ENCODE measurements at regions not wholly inside any gene's neighbourhood (a gene's known extent, or its start where the extent isn't known, plus 50 kb on each side); places are given as distances from the start of the nearest gene placed in this dataset.

DNA sequence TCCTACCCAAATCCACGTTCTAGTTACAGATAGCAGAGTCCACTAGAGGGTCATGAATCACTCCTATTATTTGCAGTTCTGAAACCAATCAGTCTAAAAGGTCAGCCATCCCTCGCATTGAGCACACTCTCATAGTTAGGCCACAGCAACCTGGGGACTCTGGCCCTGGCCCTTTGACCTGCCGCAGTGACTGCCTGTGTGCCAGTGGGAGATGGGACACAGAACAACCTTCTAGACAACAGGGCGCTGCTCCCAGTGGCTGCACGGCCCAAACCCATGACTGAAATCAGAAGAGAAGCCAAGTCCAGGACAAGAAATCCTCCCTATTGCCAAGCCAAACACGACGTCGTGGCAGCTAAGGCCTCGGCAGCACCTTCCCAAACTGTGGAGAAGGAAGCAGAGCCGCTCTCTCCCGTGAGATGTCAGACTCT is 158.5 kb downstream of the HERPUD2 start:
- no peak for DNase-seq (ENCODE audit: low read depth)

DNA sequence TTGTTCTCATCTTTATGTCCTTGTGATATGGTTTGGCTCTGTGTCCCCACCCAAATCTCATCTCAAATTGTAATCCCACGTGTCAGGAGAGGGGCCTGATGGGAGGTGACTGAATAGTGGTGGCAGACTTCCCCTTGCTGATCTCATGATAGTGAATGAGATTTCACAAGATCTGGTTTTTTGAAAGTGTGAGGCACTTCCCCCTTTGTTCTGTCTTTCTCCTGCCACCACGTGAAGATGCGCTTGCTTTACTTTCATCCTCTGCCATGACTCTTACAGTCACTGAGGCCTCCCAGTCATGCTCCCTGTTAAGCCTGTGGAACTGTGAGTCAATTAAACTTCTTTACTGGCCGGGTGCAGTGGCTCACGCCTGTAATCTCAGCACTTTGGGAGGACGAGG is 161.0 kb downstream of the HERPUD2 start:
- no peak for DNase-seq (ENCODE audit: low read depth)

DNA sequence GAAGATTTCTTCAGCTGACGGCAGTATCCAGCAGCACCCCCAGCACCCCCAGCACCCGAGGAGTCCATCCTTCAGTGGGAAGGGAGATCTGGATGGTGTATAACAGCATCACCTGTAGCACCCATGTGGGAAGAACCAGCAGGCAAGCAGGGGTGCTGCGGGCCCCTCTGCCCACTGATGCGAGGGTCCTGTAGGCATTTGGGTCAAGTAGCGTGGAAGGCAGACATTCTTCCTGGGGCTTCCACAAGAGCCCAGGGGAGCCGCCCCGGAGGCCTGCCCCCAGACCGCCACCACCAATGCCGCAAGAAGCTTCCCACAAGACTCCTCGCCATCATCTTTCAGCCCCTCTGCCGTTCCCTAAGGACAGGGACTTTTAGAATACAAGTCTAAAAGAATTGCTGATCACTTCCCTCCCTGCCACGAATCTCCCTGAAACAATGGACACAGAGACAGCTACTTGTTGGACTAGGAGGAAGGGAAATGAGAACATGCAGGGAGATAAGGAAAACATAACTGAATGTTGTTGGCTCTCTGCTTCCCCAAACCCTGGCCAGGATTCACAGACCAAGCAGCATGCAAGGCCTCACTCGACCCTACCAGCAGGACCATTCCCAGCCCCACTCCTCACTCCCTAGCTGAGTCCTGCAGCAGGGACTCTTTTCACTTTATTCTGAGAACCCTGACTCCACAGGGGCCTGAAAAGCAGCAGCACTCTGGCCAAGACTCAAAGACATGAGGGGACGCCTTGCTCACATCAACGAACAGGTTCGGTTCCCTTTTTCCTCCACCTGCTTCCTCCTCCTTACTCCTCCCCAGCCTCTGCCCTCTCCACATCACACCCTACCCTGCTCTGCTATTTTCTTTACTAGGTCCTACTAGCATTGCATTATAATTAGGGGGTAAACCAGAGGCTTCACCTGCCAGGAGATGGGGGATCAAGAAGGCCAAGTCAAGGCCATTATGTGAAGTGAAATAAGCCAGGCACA is 164.5 kb downstream of the HERPUD2 start:
- DNase-seq (ENCODE audit: low read depth), result no peak

DNA sequence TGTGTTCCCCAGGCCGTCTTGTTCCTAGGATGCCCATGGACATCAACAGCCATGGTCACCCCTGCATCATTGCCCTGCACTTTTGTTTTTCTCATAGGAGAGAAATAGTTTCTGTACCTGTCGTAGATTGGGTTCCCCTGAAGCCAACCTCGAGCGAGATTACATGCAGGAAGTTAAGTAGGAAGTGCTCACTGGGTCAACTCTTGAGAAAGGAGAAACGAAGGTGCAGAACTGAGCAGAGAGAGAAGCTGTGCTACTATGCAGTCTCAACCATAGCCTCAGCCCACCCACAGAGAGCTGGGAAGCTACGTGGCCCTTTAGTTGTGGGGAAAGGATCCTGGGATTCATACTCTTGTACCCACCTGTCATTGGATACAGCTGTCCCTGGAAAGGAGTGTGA is 165.2 kb downstream of the HERPUD2 start:
- no peak for DNase-seq (ENCODE audit: low read depth)

DNA sequence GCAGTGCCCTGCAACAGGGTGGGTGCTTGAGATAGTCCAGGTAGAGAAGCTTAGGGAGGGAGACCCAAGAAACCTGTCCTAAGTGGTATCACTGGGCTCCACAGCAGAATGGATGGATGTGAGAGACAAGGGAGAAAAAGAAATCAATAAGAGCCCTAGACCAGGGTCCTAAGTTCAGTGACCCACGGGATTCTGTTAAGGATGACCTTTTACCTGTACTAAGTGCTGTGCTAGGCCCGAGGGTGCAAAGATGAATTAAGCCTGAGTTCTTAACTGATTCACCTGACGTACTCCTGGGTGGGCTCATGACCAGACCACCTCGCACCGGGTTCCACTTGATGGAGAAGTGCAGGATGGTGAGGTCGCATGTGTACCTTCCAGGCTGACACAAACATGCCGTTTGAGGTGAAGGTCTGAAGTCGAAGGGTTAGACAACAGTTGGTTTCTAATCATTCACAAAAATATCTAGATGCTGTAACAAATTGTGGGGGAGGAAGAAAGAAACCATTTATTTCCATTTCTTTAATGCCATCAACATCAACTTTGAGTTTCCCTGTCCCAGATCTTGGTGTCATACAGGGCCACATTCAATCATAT is 166.5 kb downstream of the HERPUD2 start:
- DNase-seq (ENCODE audit: low read depth), result no peak

DNA sequence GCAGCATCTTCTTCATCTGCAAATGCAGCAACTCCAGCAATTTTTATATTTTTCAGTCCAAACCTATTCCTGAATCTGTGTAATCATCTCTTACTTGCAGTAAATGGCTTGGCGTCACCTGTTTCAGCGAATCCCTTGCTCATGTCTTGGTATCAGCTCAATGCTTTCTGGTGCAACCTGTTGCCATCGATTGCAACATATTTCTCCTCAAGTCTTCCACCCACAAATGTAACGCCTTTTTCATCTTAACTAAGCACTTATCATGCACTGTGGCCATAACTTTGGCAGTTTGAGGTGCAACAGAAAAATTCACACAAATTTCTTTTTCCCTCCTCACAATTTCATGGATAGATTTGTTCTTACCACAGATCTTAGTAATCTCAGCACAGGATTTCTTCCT is 168.3 kb downstream of the HERPUD2 start:
- DNase-seq (ENCODE audit: low read depth), result no peak

DNA sequence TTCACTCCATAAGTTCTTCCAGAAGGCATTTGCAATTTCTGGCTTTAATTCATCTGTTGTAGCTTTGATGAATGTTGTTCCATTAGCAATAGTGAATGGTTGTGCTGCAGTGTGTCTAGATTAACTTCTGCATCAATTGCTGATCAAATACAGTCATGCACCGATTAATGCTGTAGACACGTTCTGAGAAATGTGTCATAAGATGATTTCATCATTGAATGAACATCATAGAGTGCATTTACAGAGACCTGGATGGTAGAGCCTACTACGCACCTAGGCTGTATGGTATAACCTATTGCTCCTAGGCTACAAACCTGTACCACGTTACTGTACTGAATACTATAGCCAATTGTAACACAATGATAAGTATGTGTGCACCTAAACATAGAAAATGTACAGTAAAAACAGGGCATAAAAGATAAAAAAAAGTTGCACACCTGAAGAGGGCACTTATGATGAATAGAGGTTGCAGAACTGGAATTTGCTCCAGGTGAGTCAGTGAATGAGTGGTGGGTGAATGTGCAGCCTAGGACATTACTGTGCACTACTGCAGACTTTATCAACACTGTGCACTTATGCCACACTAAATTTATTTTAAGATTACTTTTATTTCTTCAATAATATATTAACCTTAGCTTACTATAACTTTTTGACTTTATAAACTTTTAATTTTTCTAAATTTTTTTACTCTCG is 170.7 kb downstream of the HERPUD2 start:
- DNase-seq (ENCODE audit: low read depth), result no peak

DNA sequence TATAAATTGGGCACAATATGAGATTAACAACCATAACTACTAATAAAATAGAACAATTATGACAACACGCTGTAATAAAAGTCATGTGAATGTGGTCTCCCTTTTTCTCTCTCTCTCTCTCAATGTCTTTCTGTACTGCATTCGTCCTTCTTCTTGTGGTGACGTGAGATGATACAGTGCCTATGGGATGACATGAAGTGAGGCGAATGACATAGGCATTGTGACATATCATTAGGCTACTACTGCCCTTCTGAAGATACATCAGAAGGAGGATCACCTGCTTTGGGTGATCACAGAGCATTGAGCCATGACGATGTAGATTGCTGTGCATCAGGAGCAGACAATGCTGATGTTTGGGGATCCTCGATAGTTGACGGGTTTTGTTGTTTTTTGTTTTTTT is 171.6 kb downstream of the HERPUD2 start:
- no peak for DNase-seq (ENCODE audit: low read depth)

DNA sequence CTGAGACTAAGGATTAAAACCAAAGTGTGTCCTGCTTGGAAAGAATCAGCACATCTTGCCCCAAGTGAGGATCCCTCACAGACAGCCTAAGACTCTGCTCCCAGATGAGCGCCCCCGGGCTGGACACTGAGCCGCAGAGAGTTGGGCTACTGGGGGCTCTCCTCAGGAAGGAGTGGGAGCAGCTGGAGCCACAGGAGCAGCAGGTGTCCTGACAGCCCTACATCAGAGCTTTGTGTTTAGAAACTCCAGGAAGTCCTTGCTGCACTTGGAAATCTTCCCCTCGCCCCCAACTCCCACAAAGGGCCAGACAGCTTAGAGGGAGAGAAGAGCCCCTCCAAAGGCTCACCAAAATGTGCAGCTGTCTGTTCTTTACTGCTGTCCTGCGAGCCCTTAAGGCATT is 172.2 kb downstream of the HERPUD2 start:
- no peak for DNase-seq (ENCODE audit: low read depth)

DNA sequence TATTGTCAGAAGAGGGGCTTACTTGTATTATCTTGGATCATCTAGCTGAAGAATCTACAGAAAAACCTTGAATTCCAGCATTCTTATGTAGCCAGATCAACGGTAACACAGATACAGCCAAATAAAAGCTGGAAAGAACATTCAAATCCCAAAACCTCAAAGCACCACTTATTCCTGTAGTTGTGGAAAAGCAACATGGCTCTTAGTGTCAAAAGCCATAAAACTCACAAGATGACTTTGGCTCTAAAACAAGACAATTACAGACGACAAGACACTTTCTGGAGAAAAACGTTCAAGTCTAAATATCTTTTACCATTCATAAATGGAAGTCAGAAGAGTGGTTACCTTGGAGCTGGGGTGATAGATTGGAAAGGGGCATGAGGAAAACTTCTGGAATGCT is 173.0 kb downstream of the HERPUD2 start:
- no peak for DNase-seq (ENCODE audit: low read depth)

DNA sequence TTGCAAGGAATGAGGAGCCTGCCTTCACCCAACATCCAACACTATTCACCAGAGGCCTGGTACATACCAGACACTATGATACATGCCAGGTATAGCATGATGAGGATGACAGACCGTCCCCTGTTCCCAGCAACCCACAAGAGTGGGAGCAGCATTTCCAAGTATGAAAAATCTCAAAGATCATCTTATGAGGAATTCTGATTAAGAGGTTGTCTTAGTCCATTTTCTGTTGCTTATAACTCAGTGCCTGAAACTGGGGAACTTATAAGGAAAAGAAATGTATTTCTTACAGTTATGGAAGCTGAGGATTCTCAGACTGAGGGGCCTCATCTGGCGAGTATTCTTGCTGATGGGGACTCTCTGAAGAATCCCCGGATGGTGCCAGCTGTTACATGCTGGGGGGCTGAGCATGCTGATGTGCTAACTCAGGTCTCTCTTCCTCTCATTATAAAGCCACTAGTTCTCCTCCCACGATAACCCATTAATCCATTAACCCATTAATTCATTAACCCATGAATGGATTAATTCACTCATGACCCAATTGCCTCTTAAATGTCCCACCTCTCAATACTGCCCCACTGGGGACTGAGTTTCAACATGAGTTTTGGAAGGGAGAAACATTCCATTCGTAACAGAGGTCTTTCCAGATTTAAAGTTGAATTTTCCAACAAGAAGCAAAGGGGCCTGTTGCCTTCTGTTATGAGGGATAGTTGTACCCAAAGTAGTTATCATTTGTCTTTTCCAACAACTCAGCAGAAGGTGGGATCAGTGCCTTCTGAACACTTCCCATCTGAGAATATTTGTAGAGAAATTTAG is 173.9 kb downstream of the HERPUD2 start:
- DNase-seq (ENCODE audit: low read depth), result no peak

DNA sequence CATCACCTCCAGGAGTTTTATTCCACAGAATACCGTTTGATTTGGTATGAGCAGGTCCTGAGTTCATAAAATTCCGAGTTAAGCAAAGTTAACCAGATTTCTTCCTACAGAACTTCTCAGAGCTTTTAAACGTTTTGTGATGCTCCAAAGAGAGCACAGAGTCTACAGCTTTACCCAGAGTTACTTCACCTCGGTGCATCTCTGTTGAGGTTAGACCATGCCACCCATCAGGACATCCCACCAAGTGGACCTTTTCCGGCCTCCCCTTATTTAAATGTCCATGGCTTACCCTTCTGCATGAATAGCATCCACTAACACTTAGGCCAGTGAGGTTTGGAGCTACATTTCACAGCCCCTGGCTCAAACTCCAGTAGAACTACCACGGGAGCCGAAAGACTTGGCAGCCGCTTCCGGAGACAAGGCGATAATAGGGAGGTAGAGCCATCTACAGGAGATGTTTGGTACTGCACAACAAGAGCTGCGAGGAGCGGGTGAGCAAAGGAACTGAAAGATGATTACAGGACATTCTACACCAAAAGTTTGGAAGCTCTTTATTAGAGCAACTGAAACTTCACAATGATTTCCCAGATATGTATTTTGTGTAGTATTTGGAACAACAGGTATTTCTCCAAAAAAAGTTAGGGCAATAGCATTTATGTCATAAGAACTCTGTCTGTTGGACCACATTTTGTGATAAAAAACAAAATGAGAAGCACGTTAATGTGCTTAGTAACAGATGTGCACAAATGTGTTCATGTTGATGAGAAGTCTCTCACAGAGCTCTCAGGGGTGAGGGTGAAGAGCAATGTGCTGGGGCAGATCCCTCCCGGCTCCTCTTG is 174.7 kb downstream of the HERPUD2 start:
- peak; percentile 81 for DNase-seq (ENCODE audit: low read depth)

DNA sequence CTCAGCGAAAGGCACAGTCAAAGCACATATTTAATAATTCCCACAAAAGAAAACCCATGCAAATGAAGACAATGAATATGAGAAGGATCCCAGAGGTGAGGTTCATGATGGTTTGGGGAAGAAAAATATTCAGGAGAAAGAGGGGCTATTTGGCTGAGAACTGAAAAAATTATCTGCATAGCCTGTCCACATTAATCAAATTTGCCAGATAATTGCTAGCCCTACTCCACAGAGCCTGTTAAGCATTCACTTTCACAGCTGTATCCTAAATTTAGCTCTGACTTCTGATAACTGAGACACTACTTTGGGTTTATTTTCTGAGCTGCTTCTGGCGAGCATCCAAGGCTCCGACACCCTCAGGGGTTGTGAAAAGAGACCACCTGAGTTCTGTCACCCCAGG is 176.2 kb downstream of the HERPUD2 start:
- peak; percentile 13 for DNase-seq (ENCODE audit: low read depth)

DNA sequence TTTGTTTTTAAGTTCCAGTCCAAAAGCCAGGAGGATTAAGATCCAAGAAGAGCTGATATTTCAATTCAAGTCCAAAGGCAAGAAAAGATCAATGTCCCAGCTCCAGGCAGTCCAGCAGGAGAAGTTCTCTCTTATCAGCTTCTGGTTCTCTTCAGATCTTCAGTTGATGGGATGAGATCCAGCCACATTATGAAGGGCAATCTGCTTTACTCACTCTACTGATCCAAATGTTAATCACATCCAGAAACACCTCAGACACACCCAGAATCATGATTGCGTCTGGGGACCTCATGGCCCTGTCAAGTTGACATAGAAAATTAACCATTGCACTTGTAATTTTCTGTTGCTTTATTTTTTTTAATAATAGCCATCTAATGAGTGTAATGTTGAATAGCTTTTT is 178.4 kb downstream of the HERPUD2 start:
- no peak for DNase-seq (ENCODE audit: low read depth)

DNA sequence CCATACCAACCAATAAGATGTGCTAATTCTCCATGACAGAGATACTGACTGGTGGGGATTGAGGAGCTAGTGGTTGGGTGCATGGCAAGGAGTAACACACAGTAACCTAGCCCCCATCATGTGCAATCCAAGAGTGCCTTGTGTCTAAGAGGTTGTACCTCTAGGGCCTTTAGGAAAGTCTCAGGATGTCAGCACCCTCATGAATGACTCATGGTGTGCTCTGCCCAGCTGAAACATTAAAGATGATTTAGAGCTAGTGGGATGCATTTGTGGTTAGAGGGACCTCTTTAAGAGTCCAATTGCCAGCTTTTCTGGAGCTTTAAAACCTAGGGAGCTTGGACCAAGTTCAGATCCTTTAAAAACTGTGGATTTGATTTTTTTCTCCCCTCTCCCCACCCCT is 181.1 kb downstream of the HERPUD2 start:
- DNase-seq (ENCODE audit: low read depth), result peak; percentile 20

DNA sequence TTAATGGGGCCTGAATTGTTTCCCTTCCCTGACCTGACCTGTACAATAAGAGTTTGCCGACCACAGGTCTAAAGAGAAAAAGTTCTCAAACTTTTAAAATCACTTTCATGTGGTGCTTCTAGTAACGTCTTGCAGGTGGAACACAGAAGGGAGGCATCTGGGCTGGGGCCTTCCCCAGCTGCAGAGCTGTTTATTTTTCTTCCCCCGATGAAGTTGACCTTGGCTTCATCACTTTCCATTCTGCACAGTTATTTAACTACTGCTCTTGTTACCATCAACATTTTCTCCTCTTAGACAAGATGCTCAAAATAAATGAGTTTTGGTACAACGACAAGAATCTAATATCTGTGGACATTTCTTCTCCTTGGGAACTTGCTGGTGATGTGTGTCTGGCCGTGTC is 181.7 kb downstream of the HERPUD2 start:
- no peak for DNase-seq (ENCODE audit: low read depth)

DNA sequence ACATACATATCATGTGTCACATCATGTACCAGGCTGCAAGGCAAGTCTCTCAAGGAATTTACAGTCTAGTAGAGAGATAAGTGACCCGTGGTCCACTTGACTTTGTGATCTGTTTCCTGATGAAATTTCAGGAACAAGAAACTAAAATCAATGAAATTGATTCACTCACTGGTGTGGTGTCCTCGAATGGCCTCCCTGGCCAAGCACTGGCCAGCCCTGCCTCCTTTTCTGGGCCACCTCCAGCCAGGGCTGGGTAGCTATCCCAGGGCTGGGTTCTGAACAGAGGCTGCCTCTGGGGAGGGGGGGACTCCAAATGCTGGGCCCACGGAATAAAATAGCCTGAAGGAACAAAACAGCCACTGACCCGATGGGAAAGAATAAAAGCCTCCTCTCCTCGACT is 182.2 kb downstream of the HERPUD2 start:
- DNase-seq (ENCODE audit: low read depth), result no peak

DNA sequence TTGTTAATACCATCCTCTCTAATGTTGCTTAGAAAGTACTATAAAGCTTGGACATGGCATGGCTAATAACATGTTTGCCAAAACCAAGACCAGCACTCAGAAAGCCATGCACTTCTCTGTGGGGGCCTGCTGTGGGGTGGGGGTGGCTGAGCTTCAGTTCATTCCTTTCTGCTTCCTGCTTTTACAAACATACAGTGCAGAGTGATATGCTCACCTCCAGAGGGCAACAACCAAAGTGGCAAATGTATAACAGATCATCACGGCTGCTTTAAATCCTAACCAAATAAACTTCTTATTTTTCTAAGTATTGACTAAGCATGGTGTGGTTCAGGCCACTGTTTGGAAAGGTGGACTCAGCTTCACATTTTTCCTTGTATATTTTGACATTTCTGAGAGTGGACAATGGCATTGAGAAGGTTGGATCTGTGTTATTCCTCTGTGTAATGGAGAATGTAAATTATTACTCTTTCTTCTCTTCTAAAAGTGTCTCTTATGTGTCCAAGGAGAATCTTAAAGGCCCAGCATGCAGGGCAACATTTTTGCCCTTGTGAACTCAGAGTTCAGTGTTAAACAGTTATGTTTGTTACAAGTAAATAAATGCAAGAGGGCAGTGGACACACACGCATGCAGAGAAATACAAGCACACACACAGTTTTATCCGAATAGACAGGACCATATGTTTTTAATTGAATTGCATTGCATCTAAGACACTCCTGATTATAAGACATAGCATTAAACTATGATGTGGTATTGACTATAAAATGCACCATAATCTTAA is 186.1 kb downstream of the HERPUD2 start:
- DNase-seq (ENCODE audit: low read depth), result no peak

DNA sequence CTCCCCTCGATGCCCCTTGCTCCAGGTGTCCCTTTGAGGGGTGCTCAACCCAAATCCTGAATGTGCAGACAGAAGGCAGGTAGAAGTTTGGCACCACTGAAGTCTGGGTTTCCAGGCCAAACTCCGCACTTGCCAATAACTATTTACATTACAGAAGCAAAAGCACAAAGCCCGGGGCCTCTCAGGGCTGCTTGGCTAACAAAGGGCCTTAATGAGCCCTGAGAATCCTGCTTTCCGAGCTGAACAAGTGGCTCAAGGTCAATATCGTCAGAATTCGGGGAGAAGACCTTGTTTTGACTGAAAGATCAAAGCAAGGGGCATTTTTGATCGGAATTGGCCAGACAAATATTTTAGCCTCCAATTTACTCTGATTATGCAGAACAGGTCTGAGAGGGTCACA is 189.9 kb downstream of the HERPUD2 start:
- no peak for DNase-seq (ENCODE audit: low read depth)

DNA sequence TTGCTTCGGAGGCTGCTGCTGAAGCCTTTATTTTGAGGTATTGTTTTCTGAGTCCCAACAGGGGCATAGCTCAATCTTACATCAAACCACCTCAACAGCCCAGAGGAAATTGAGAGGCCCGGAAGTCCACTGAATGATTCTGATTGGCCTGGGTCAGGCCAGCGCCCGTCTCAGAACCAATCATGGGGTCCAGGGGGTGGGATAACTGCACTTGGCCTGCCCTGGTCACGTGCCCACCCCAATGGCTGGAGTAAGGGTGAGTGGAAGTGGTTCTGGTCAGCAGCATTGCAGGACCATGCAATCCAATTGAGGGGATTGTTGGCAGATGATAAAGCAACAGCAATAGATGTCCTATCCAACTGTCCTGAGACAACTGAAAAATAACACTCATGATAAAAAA is 190.6 kb downstream of the HERPUD2 start:
- no peak for DNase-seq (ENCODE audit: low read depth)

Measured in myocyte (in vitro differentiated cells).